MCF 10A (cell line): ENCODE measurements at regions not wholly inside any gene's neighbourhood (a gene's known extent, or its start where the extent isn't known, plus 50 kb on each side); places are given as distances from the start of the nearest gene placed in this dataset.

Experiments
- BruUV-seq: library from RNA; stranded (reverse); fragments of 400-500 nt; replicated peaks from 2 replicates; lab custom pipeline; 2021; lab: Mats Ljungman, UMichigan
- CTCF ChIA-PET: fragments of 300-600 bp; sonication (Branson Sonifier 250); formaldehyde crosslinking; extraction: SDS; loops from one replicate; lab custom pipeline; 2021; ENCODE audit warnings: antibody characterized with exemption, inconsistent platforms; lab: Yijun Ruan, JAX
- POLR2A ChIA-PET: fragments of 300-600, 350-650 bp; sonication (Branson Sonifier 250); formaldehyde crosslinking; extraction: SDS; loops from one replicate; lab custom pipeline; 2020; ENCODE audit warnings: antibody characterized with exemption, inconsistent platforms; lab: Yijun Ruan, JAX
- DNase-seq: peaks from one replicate; pipeline ENCODE4 v3.0.0-alpha.2; 2018; ENCODE audit not compliant: unreplicated experiment
- H3K27ac Mint-ChIP-seq: one replicate; pipeline ENCODE4 v1.8.0; 2022; ENCODE audit warnings: mild to moderate bottlenecking, low read depth, mixed read lengths; ENCODE audit not compliant: unreplicated experiment
- H3K27me3 Mint-ChIP-seq: one replicate; pipeline ENCODE4 v1.8.0; 2022; ENCODE audit warnings: mixed read lengths; ENCODE audit not compliant: insufficient read depth, unreplicated experiment
- H3K36me3 Mint-ChIP-seq: one replicate; pipeline ENCODE4 v1.8.0; 2022; ENCODE audit warnings: mild to moderate bottlenecking, moderate library complexity, mixed read lengths; ENCODE audit not compliant: insufficient read depth, unreplicated experiment
- H3K4me1 Mint-ChIP-seq: one replicate; pipeline ENCODE4 v1.8.0; 2022; ENCODE audit warnings: mixed read lengths; ENCODE audit not compliant: insufficient read depth, unreplicated experiment
- H3K4me3 Mint-ChIP-seq: one replicate; pipeline ENCODE4 v1.8.0; 2022; ENCODE audit warnings: mild to moderate bottlenecking, moderate library complexity, mixed read lengths; ENCODE audit not compliant: unreplicated experiment
- H3K9me3 Mint-ChIP-seq: one replicate; pipeline ENCODE4 v1.8.0; 2022; ENCODE audit warnings: mixed read lengths; ENCODE audit not compliant: unreplicated experiment
- intact Hi-C: fragments of 100-400 bp; cut with micrococcal nuclease; formaldehyde crosslinking; loops from 2 replicates; pipeline ENCODE4 v1.14.1; 2022
- TF ChIP-seq, protein P1 (sequence below): fragments of 200-600 bp; IDR thresholded peaks from one replicate; pipeline ENCODE4 v1.8.0; 2022; ENCODE audit warnings: antibody characterized with exemption, mild to moderate bottlenecking; ENCODE audit not compliant: unreplicated experiment

DNA sequence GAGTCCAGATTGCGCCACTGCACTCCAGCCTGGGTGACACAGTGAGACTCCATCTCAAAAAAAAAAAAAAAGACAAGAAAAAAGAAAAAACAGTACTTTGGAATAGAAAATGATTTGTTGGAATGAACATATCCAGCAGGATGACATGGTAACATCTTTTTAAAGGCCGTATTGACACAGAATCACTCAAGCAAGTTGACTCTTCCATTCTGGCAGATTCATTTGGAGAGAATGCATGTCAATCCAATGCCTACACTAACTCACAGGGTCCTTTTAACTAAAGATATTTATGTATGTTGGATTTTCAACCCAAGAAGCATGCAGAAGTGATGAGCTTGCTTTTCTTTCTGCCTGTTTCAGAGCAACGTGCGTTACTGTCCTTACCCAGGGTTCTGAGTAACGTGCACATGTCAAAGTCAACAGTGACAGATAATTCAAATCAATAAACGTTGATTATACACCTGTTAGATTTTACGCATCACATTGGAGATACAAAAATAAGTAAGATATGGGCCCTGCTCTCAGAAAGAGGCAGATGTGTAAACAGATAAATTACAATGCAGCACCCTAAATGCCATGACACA lies 77.1 kb upstream of the FNDC3B start:
- H3K36me3 Mint-ChIP-seq = no peaks in the 10 kb centered on the region
- peaks cover 22% of the 10 kb centered on the region for H3K4me1 Mint-ChIP-seq
- BruUV-seq = no TSS peak
- no peak for DNase-seq
- ChIA-PET POLR2A (interaction anchor here (0.7 kb wide), 2 partner anchors 10 to 15 kb away, joined by 3 read pairs; no protein-coding TSS in a partner anchor), CTCF (no interaction called here)
- H3K9me3 Mint-ChIP-seq = no peaks in the 10 kb centered on the region
- intact Hi-C loops = no loop called here
- no peak overlapping the region for H3K27ac Mint-ChIP-seq
- no peaks in the 10 kb centered on the region for H3K27me3 Mint-ChIP-seq
- no peak overlapping the region for H3K4me3 Mint-ChIP-seq
- TF ChIP-seq, protein P1, sequence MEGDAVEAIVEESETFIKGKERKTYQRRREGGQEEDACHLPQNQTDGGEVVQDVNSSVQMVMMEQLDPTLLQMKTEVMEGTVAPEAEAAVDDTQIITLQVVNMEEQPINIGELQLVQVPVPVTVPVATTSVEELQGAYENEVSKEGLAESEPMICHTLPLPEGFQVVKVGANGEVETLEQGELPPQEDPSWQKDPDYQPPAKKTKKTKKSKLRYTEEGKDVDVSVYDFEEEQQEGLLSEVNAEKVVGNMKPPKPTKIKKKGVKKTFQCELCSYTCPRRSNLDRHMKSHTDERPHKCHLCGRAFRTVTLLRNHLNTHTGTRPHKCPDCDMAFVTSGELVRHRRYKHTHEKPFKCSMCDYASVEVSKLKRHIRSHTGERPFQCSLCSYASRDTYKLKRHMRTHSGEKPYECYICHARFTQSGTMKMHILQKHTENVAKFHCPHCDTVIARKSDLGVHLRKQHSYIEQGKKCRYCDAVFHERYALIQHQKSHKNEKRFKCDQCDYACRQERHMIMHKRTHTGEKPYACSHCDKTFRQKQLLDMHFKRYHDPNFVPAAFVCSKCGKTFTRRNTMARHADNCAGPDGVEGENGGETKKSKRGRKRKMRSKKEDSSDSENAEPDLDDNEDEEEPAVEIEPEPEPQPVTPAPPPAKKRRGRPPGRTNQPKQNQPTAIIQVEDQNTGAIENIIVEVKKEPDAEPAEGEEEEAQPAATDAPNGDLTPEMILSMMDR = no peak

DNA sequence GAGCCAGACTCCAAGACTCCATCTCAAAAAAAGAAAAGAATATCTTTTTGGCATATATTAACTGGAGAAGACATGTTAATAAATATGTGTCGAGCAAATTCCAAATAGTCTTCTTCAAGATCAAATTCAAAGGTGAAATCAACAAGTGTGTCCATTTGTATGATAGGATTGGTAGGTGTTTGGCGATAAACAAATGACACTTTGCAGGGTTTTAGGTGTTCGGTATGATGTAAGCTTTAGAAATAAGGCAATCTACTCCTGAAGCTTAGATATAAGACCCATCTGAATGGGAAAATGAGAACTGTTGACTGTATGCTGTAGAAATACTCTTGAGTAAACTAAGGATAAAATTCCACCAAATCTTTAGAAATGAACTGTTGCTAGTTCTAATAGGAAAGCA lies 75.8 kb upstream of the FNDC3B start:
- intact Hi-C loops = no loop called here
- Mint-ChIP-seq H3K27ac (no peak overlapping the region), H3K4me1 (peaks cover 23% of the 10 kb centered on the region), H3K36me3 (peaks cover 2% of the 10 kb centered on the region), H3K9me3 (no peaks in the 10 kb centered on the region), H3K4me3 (no peak overlapping the region), H3K27me3 (no peaks in the 10 kb centered on the region)
- POLR2A ChIA-PET = interaction anchor here (0.6 kb wide), 1 partner anchor 107 kb away, joined by 5 read pairs; no protein-coding TSS in a partner anchor
- CTCF ChIA-PET = interaction anchor here (0.6 kb wide), 1 partner anchor 260 kb away, joined by 3 read pairs; no protein-coding TSS in a partner anchor
- no TSS peak for BruUV-seq
- TF ChIP-seq, protein P1 = no peak
- no peak for DNase-seq

DNA sequence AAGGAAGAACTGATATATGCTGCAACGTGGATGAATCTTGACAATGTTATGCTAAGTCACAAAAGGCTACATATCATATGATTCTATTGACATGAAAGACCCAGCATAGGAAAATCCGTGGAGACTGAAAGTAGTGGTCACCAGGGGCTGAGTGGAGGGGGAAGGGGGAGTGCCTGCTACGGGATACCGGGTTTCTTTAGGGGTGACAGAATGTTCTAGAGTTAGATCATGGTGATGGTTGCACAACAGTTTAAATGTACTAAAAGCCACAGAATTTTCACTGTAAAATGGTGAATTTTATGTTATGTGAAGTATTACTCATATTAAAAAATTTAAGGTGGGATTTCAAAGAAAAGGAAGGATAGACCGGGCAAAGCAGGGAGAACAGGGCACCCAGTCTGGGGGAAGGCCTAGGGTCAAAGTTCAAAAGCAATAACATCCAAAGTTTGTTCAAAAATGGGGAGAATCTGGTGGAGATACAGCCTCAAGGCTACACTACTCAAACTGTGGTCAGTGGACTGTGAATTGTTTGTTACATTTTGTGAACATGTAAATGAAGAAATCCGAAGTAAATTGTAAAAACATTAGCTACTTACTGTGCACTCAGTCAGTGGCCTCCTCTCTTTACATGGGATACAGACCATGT lies 74.2 kb upstream of the FNDC3B start:
- TF ChIP-seq, protein P1 = no peak
- DNase-seq = no peak
- POLR2A ChIA-PET = no interaction called here
- CTCF ChIA-PET = no interaction called here
- BruUV-seq = no TSS peak
- H3K27ac Mint-ChIP-seq = no peak overlapping the region
- H3K36me3 Mint-ChIP-seq = peaks cover 4% of the 10 kb centered on the region
- no peak overlapping the region for H3K4me3 Mint-ChIP-seq
- H3K9me3 Mint-ChIP-seq = no peaks in the 10 kb centered on the region
- H3K27me3 Mint-ChIP-seq = no peaks in the 10 kb centered on the region
- intact Hi-C loops = no loop called here
- peaks cover 24% of the 10 kb centered on the region for H3K4me1 Mint-ChIP-seq

DNA sequence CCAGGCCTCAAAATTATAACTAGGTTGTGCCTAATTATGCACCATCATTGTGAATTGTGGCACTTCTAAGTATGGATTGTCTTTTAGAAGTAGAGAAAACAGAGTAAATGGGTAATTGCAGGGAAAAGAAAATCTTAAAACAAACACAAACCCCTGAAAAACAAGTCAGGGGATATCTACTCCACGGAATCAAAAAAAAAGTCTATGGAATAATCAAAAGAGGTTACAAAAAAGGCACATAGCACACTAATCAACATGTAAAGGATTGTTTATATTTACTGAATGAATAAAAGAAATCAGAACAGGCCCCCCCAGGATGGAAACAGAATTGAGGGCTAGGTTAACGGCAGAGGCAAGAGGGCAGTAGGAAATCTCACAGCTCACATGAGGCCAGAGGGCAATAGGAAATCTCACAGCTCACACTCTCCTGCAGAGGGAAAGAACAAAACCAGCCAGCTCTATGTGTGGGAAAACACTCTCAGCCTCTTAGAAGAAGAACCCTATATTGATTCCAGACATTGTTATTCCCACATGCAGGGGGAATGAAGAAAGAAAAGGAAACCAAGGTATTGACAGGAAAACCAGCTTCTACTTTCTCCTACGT lies 72.7 kb upstream of the FNDC3B start:
- intact Hi-C loops = no loop called here
- TF ChIP-seq, protein P1 = no peak

More for the DNA sequence above, 72.7 kb upstream of the FNDC3B start:
- Mint-ChIP-seq H3K4me3 (no peak overlapping the region), H3K9me3 (no peaks in the 10 kb centered on the region), H3K27me3 (no peaks in the 10 kb centered on the region), H3K36me3 (peaks cover 4% of the 10 kb centered on the region), H3K27ac (peak overlapping the region; percentile 40), H3K4me1 (peaks cover 16% of the 10 kb centered on the region)
- TSS peak; percentile 98 for BruUV-seq
- ChIA-PET CTCF (no interaction called here), POLR2A (interaction anchor here (0.7 to 1.0 kb wide), 2 partner anchors 19 to 137 kb away, joined by 3 read pairs; no protein-coding TSS in a partner anchor)
- DNase-seq = no peak
